ENCODE measurements at regions not wholly inside any gene's neighbourhood (a gene's known extent, or its start where the extent isn't known, plus 50 kb on each side); places are given as distances from the start of the nearest gene placed in this dataset.

- Mint-ChIP-seq H3K4me3 (no peak overlapping the region), H3K36me3 (ENCODE audit: low read depth) (no peaks in the 10 kb centered on the region), H3K27ac (no peak overlapping the region), H3K27me3 (no peaks in the 10 kb centered on the region), H3K4me1 (no peaks in the 10 kb centered on the region), H3K9me3 (no peaks in the 10 kb centered on the region)
- POLR2A ChIA-PET = no interaction called here
- DNase-seq (no peak), ATAC-seq (ENCODE audit: low read depth) (no peak)
- CTCF ChIA-PET = no interaction called here
- intact Hi-C loops (cut with micrococcal nuclease) = no loop called here
- no peak for TF ChIP-seq CTCF (IDR thresholded peaks at IDR 0.05)
These were observed 587.5 kb upstream of the MGMT start for GRCh38 chr10:128879441-128880140.

GRCh38 chr10:128880159-128880725 is 586.8 kb upstream of the MGMT start:
- ATAC-seq (ENCODE audit: low read depth) = no peak
- Mint-ChIP-seq H3K27ac (no peak overlapping the region), H3K27me3 (no peaks in the 10 kb centered on the region), H3K9me3 (no peaks in the 10 kb centered on the region), H3K4me1 (no peaks in the 10 kb centered on the region), H3K36me3 (ENCODE audit: low read depth) (no peaks in the 10 kb centered on the region), H3K4me3 (no peak overlapping the region)
- no peak for DNase-seq
- intact Hi-C loops (cut with micrococcal nuclease) = no loop called here
- CTCF ChIA-PET = no interaction called here
- POLR2A ChIA-PET = no interaction called here
- no peak for TF ChIP-seq CTCF (IDR thresholded peaks at IDR 0.05)

- Mint-ChIP-seq H3K4me3 (no peak overlapping the region), H3K27ac (no peak overlapping the region), H3K36me3 (ENCODE audit: low read depth) (no peaks in the 10 kb centered on the region), H3K27me3 (no peaks in the 10 kb centered on the region), H3K9me3 (no peaks in the 10 kb centered on the region), H3K4me1 (no peaks in the 10 kb centered on the region)
- DNase-seq (no peak), ATAC-seq (ENCODE audit: low read depth) (no peak)
- CTCF ChIA-PET = no interaction called here
- intact Hi-C loops (cut with micrococcal nuclease) = no loop called here
- TF ChIP-seq CTCF (IDR thresholded peaks at IDR 0.05) = no peak
- POLR2A ChIA-PET = no interaction called here
These were observed 586.0 kb upstream of the MGMT start for GRCh38 chr10:128881086-128881485.

GRCh38 chr10:128883231-128884032 is 583.6 kb upstream of the MGMT start:
- Mint-ChIP-seq H3K4me1 (no peaks in the 10 kb centered on the region), H3K27ac (no peak overlapping the region), H3K4me3 (no peak overlapping the region), H3K36me3 (ENCODE audit: low read depth) (no peaks in the 10 kb centered on the region), H3K27me3 (no peaks in the 10 kb centered on the region), H3K9me3 (no peaks in the 10 kb centered on the region)
- TF ChIP-seq CTCF (IDR thresholded peaks at IDR 0.05) = no peak
- no peak for ATAC-seq (ENCODE audit: low read depth)
- DNase-seq = no peak
- ChIA-PET CTCF (no interaction called here), POLR2A (no interaction called here)
- intact Hi-C loops (cut with micrococcal nuclease) = no loop called here

- H3K4me1 Mint-ChIP-seq = no peaks in the 10 kb centered on the region
- intact Hi-C loops (cut with micrococcal nuclease) = no loop called here
- ChIA-PET CTCF (no interaction called here), POLR2A (no interaction called here)
- DNase-seq (no peak), ATAC-seq (ENCODE audit: low read depth) (no peak)
- H3K27ac Mint-ChIP-seq = no peak overlapping the region
- no peaks in the 10 kb centered on the region for H3K27me3 Mint-ChIP-seq
- no peaks in the 10 kb centered on the region for H3K36me3 Mint-ChIP-seq (ENCODE audit: low read depth)
- TF ChIP-seq CTCF (IDR thresholded peaks at IDR 0.05) = no peak
- H3K4me3 Mint-ChIP-seq = no peak overlapping the region
- H3K9me3 Mint-ChIP-seq = peaks cover 2% of the 10 kb centered on the region
These were observed 583.0 kb upstream of the MGMT start for GRCh38 chr10:128884033-128884425.
